ENCODE measurements at regions not wholly inside any gene's neighbourhood (a gene's known extent, or its start where the extent isn't known, plus 50 kb on each side); places are given as distances from the start of the nearest gene placed in this dataset.
"Not testable (repeated sequence)": the region's sequence is repeated elsewhere in the genome, so short reads cannot be mapped to it uniquely, and the experiment has no call there.

DNA sequence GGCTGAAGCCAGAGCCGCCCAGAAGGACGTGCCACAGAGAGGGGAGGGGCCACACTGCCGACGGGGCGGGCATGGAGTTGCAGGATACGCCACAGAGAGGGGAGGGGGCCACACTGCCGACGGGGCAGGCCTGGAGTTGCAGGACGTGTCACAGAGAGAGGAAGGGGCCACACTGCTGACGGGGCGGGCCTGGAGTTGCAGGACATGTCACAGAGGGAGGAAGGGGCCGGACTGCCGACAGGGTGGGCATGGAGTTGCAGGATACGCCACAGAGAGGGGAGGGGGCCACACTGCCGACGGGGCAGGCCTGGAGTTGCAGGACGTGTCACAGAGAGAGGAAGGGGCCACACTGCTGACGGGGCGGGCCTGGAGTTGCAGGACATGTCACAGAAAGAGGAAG lies 99.4 kb upstream of the C1orf174 start:
- H3K4me3 ChIP-seq (replicated peaks in 1 of 3; ENCODE audit: insufficient read depth in 1 of 3, low read depth in 1 of 3, low read length in 3 of 3); H3K9ac ChIP-seq (replicated peaks; ENCODE audit: extremely low read depth, insufficient read depth, low read length); CTCF ChIA-PET; H3K27ac ChIP-seq (ENCODE audit: insufficient read depth, low read depth, low read length); BruUV-seq (replicated peaks); H3K36me3 ChIP-seq (ENCODE audit: control insufficient read depth in 2 of 2, extremely low read depth in 1 of 2, insufficient read depth in 2 of 2, low read length in 2 of 2); dilution Hi-C loops (cut with MboI; ENCODE audit: extremely low pct_ligation_motif_present, low sequenced_read_pairs); intact Hi-C loops (cut with micrococcal nuclease); H3K4me1 ChIP-seq (ENCODE audit: control insufficient read depth, extremely low read depth, insufficient read depth, low read length); DNase-seq (ENCODE audit: low read depth, low spot score); H3K9me1 ChIP-seq (replicated peaks; ENCODE audit: control insufficient read depth, extremely low read depth, insufficient read depth, low read length); FAIRE-seq; H2AFZ ChIP-seq (ENCODE audit: low read depth, low read length); H3K79me2 ChIP-seq (ENCODE audit: control insufficient read depth, insufficient read depth, low read length); H4K20me1 ChIP-seq (replicated peaks; ENCODE audit: control insufficient read depth, extremely low read depth, insufficient read depth, low read length); H3K4me2 ChIP-seq (ENCODE audit: insufficient read depth, low read length); H3K27me3 ChIP-seq (ENCODE audit: control insufficient read depth in 2 of 2, insufficient read depth in 2 of 2, low read length in 2 of 2); POLR2A ChIA-PET: not testable (repeated sequence)
- H3K9me3 ChIP-seq (replicated peaks; ENCODE audit: control insufficient read depth, insufficient read depth, low read length) = peaks cover 10% of the 10 kb centered on the region

GRCh38 chr1:3999941-4000735 lies 100.1 kb upstream of the C1orf174 start:
- Histone ChIP-seq H3K9me3 (replicated peaks; ENCODE audit: control insufficient read depth, insufficient read depth, low read length) (peaks cover 12% of the 10 kb centered on the region), H3K27ac (ENCODE audit: insufficient read depth, low read depth, low read length) (no peak overlapping the region), H3K79me2 (ENCODE audit: control insufficient read depth, insufficient read depth, low read length) (no peaks in the 10 kb centered on the region), H3K9ac (replicated peaks; ENCODE audit: extremely low read depth, insufficient read depth, low read length) (no peak overlapping the region), H3K36me3 (ENCODE audit: control insufficient read depth in 2 of 2, extremely low read depth in 1 of 2, insufficient read depth in 2 of 2, low read length in 2 of 2) (no peaks in the 10 kb centered on the region), H3K9me1 (replicated peaks; ENCODE audit: control insufficient read depth, extremely low read depth, insufficient read depth, low read length) (no peaks in the 10 kb centered on the region), H3K4me3 (replicated peaks in 1 of 3; ENCODE audit: insufficient read depth in 1 of 3, low read depth in 1 of 3, low read length in 3 of 3) (no peak overlapping the region), H4K20me1 (replicated peaks; ENCODE audit: control insufficient read depth, extremely low read depth, insufficient read depth, low read length) (no peaks in the 10 kb centered on the region), H2AFZ (ENCODE audit: low read depth, low read length) (no peak overlapping the region), H3K4me1 (ENCODE audit: control insufficient read depth, extremely low read depth, insufficient read depth, low read length) (no peaks in the 10 kb centered on the region), H3K27me3 (ENCODE audit: control insufficient read depth in 2 of 2, insufficient read depth in 2 of 2, low read length in 2 of 2) (no peaks in the 10 kb centered on the region), H3K4me2 (ENCODE audit: insufficient read depth, low read length) (no peak overlapping the region)
- no peak for FAIRE-seq
- dilution Hi-C loops (cut with MboI; ENCODE audit: extremely low pct_ligation_motif_present, low sequenced_read_pairs) = no loop called here
- CTCF ChIA-PET = no interaction called here
- intact Hi-C loops (cut with micrococcal nuclease) = no loop called here
- DNase-seq (ENCODE audit: low read depth, low spot score) = no peak
- POLR2A ChIA-PET = no interaction called here
- TF ChIP-seq EZH2 (IDR thresholded peaks at IDR 0.05; ENCODE audit: borderline replicate concordance, low read depth, low read length, severe bottlenecking) (no peak), JUN (IDR thresholded peaks at IDR 0.05; ENCODE audit: borderline replicate concordance, insufficient read depth, insufficient read length, low read depth) (no peak), CTCF (IDR thresholded peaks at IDR 0.05; ENCODE audit: extremely low read depth in 1 of 2, insufficient read depth in 1 of 2, low read depth in 1 of 2, low read length in 2 of 2) (no peak), MYC (IDR thresholded peaks at IDR 0.05; ENCODE audit: low read depth, low read length) (no peak)
- no TSS peak for BruUV-seq (replicated peaks)
